HCT116 (cell line): ENCODE measurements at regions not wholly inside any gene's neighbourhood (a gene's known extent, or its start where the extent isn't known, plus 50 kb on each side); places are given as distances from the start of the nearest gene placed in this dataset.

ENCODE experiments used
- ATAC-seq: fragments of 200-7000 bp; cut with Tn5 transposase; 2 replicates; pipeline ENCODE4 v1.9.1; 2020; ENCODE audit warnings: mild to moderate bottlenecking, moderate library complexity
- BruUV-seq: library from RNA; stranded (reverse); fragments of 400-500 nt; replicated peaks from 2 replicates; lab custom pipeline; 2021; lab: Mats Ljungman, UMichigan
- CTCF ChIA-PET: fragments of 300-600 bp; sonication (Branson Sonifier 250); formaldehyde crosslinking; loops from one replicate; lab custom pipeline; 2021; ENCODE audit warnings: antibody characterized with exemption; lab: Charles Lee
- POLR2A ChIA-PET: fragments of 300-600, 350-600 bp; sonication (Branson Sonifier 250); formaldehyde crosslinking; loops from one replicate; lab custom pipeline; 2021; ENCODE audit warnings: antibody characterized with exemption; lab: Charles Lee
- RAD21 ChIA-PET, 2 experiments: fragments of 300-600 bp; sonication (Branson Sonifier 250); formaldehyde crosslinking; loops; one replicate each; lab custom pipeline; 2023; ENCODE audit warnings: low total read pairs in 2 of 2; ENCODE audit not compliant: uncharacterized antibody in 2 of 2, unreplicated experiment in 2 of 2, low non-redundant PET in 1 of 2; lab: Charles Lee
- DNase-seq: peaks from one replicate; pipeline ENCODE4 v3.0.0-alpha.2; 2010; ENCODE audit warnings: low read depth, low spot score
- H2AFZ ChIP-seq: fragments of 200-600 bp; shearing (Covaris generic), sonication (generic); 2 replicates; pipeline ENCODE4 v1.6.1; 2017; ENCODE audit warnings: low read depth, mixed run types, mixed read lengths, antibody characterized with exemption, low read length; ENCODE audit not compliant: poor library complexity, severe bottlenecking
- H3K27ac ChIP-seq: 2 replicates; pipeline ENCODE4 v1.5.1; 2012; ENCODE audit warnings: low read depth, low read length
- H3K27me3 ChIP-seq: fragments of 200-600 bp; sonication (generic); 2 replicates; pipeline ENCODE4 v1.6.1; 2016; ENCODE audit warnings: mixed run types, low read length, mixed read lengths; ENCODE audit not compliant: insufficient read depth
- H3K36me3 ChIP-seq, 2 experiments: fragments of 200-500 bp in 1 of 2; fragments of 200-600 bp in 1 of 2; sonication (Bioruptor generic) in 1 of 2; sonication (generic) in 1 of 2; 2 replicates each; pipeline versions ENCODE4 v1.5.1 to v1.6.1; 2014 to 2016; ENCODE audit warnings: low read length in 2 of 2, inconsistent platforms in 1 of 2, mixed read lengths in 1 of 2, mixed run types in 1 of 2; ENCODE audit not compliant: insufficient read depth in 2 of 2, control insufficient read depth in 1 of 2
- H3K4me1 ChIP-seq, 2 experiments: fragments of 200-600 bp in 1 of 2; sonication (generic) in 1 of 2; 2 replicates each; pipeline versions ENCODE4 v1.5.1 to v1.6.1; 2012 to 2017; ENCODE audit warnings: low read length in 2 of 2, inconsistent platforms in 1 of 2, mild to moderate bottlenecking in 1 of 2, mixed read lengths in 1 of 2, mixed run types in 1 of 2, moderate library complexity in 1 of 2; ENCODE audit not compliant: insufficient read depth in 2 of 2, control insufficient read depth in 1 of 2
- H3K4me2 ChIP-seq: fragments of 200-600 bp; sonication (generic); 2 replicates; pipeline ENCODE4 v1.6.1; 2017; ENCODE audit warnings: mixed run types, low read length, mixed read lengths
- H3K4me3 ChIP-seq, 2 experiments: fragments of 200-600 bp in 1 of 2; sonication (generic) in 1 of 2; replicated peaks in 1 of 2; 2 replicates each; pipeline ENCODE4 v1.5.1; 2011 to 2016; ENCODE audit warnings: low read length in 2 of 2, control low read depth in 1 of 2, low read depth in 1 of 2, mild to moderate bottlenecking in 1 of 2, mixed read lengths in 1 of 2, mixed run types in 1 of 2
- H3K79me2 ChIP-seq: fragments of 200-600 bp; sonication (generic); 2 replicates; pipeline ENCODE4 v1.6.1; 2017; ENCODE audit warnings: mild to moderate bottlenecking, mixed run types, low read length, moderate library complexity, mixed read lengths; ENCODE audit not compliant: insufficient read depth
- H3K9ac ChIP-seq: fragments of 200-600 bp; sonication (generic); 2 replicates; pipeline ENCODE4 v1.6.1; 2016; ENCODE audit warnings: low read length, mixed read lengths
- H3K9me2 ChIP-seq: fragments of 200-600 bp; sonication (generic), shearing (Covaris generic); 2 replicates; pipeline ENCODE4 v1.6.1; 2017; ENCODE audit warnings: mixed run types, mild to moderate bottlenecking, moderate library complexity; ENCODE audit not compliant: insufficient read depth
- H3K9me3 ChIP-seq, 2 experiments: fragments of 200-500 bp in 1 of 2; fragments of 200-600 bp in 1 of 2; sonication (Bioruptor generic) in 1 of 2; sonication (generic) in 1 of 2; 2 replicates each; pipeline ENCODE4 v1.6.1; 2014 to 2017; ENCODE audit warnings: low read length in 2 of 2, mixed read lengths in 2 of 2, inconsistent platforms in 1 of 2, low read depth in 1 of 2, mild to moderate bottlenecking in 1 of 2, mixed run types in 1 of 2, moderate library complexity in 1 of 2; ENCODE audit not compliant: control insufficient read depth in 1 of 2, insufficient read depth in 1 of 2
- H4K20me1 ChIP-seq: fragments of 200-600 bp; sonication (generic), shearing (Covaris generic); 2 replicates; pipeline ENCODE4 v1.6.1; 2017; ENCODE audit warnings: mixed run types, mild to moderate bottlenecking, moderate library complexity; ENCODE audit not compliant: insufficient read depth
- CBX3 ChIP-seq: IDR thresholded peaks from 2 replicates; pipeline ENCODE4 v1.6.1; 2012; ENCODE audit warnings: low read depth
- EGR1 ChIP-seq: IDR thresholded peaks from 2 replicates; pipeline ENCODE4 v1.6.1; 2012; ENCODE audit warnings: low read depth
- EZH2 ChIP-seq: fragments of 200-600 bp; sonication (generic); IDR thresholded peaks from 2 replicates; pipeline ENCODE4 v1.6.1; 2017; ENCODE audit warnings: antibody characterized with exemption, mixed run types
- POLR2AphosphoS5 ChIP-seq: IDR thresholded peaks from 2 replicates; pipeline ENCODE4 v1.6.1; 2011; ENCODE audit warnings: mild to moderate bottlenecking, low read depth, low read length, moderate library complexity
- RAD21 ChIP-seq: IDR thresholded peaks from 2 replicates; pipeline ENCODE4 v1.6.1; 2012; ENCODE audit warnings: low read depth, mild to moderate bottlenecking
- SIN3A ChIP-seq: IDR thresholded peaks from 2 replicates; pipeline ENCODE4 v1.6.1; 2012; ENCODE audit warnings: low read depth
- SRF ChIP-seq: IDR thresholded peaks from 2 replicates; pipeline ENCODE4 v1.6.1; 2012; ENCODE audit warnings: low read depth
- TCF7L2 ChIP-seq: IDR thresholded peaks from 2 replicates; pipeline ENCODE4 v1.7.0; 2011; ENCODE audit warnings: borderline replicate concordance, inconsistent platforms; ENCODE audit not compliant: insufficient read depth, insufficient read length; ENCODE audit errors: extremely low read depth
- ZFX ChIP-seq: fragments of 450-650 bp; IDR thresholded peaks from 2 replicates; pipeline ENCODE4 v1.6.1; 2017
- ZNF274 ChIP-seq: fragments of 200-500 bp; sonication (Bioruptor generic); IDR thresholded peaks from 2 replicates; pipeline ENCODE4 v1.6.1; 2014; ENCODE audit warnings: mild to moderate bottlenecking, low read depth, low read length, inconsistent platforms
- intact Hi-C: fragments of 100-400 bp; cut with micrococcal nuclease; formaldehyde crosslinking; loops from 2 replicates; pipeline ENCODE4 v1.10.0; 2022
- TF ChIP-seq, protein P1 (sequence below), 3 experiments: fragments of 200-600 bp in 1 of 3; sonication (generic) in 1 of 3; IDR thresholded peaks in 2 of 3; conservative IDR thresholded peaks in 1 of 3; 2 replicates each; pipeline ENCODE4 v1.5.1; 2012 to 2017; ENCODE audit warnings: low read depth in 2 of 3, low read length in 2 of 3, antibody characterized with exemption in 1 of 3, borderline replicate concordance in 1 of 3, control low read depth in 1 of 3, mild to moderate bottlenecking in 1 of 3, mixed read lengths in 1 of 3, mixed run types in 1 of 3, moderate library complexity in 1 of 3; ENCODE audit not compliant: insufficient read depth in 1 of 3
- TF ChIP-seq, protein P2 (sequence below): IDR thresholded peaks from 2 replicates; pipeline ENCODE4 v1.6.1; 2012
- TF ChIP-seq, protein P3 (sequence below): IDR thresholded peaks from 2 replicates; pipeline ENCODE4 v1.6.1; 2012; ENCODE audit warnings: low read depth

- no peak for TF ChIP-seq ZFX
- TF ChIP-seq, protein P1, sequence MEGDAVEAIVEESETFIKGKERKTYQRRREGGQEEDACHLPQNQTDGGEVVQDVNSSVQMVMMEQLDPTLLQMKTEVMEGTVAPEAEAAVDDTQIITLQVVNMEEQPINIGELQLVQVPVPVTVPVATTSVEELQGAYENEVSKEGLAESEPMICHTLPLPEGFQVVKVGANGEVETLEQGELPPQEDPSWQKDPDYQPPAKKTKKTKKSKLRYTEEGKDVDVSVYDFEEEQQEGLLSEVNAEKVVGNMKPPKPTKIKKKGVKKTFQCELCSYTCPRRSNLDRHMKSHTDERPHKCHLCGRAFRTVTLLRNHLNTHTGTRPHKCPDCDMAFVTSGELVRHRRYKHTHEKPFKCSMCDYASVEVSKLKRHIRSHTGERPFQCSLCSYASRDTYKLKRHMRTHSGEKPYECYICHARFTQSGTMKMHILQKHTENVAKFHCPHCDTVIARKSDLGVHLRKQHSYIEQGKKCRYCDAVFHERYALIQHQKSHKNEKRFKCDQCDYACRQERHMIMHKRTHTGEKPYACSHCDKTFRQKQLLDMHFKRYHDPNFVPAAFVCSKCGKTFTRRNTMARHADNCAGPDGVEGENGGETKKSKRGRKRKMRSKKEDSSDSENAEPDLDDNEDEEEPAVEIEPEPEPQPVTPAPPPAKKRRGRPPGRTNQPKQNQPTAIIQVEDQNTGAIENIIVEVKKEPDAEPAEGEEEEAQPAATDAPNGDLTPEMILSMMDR (IDR thresholded peaks at IDR 0.05 in 2 of 3, conservative IDR thresholded peaks at IDR 0.05 in 1 of 3; ENCODE audit: borderline replicate concordance in 1 of 3, insufficient read depth in 1 of 3, low read depth in 2 of 3, low read length in 2 of 3) = peak in 2 of 3 experiments; percentile 21 to 30; a peak in 2 of 6 replicates
- no peak overlapping the region for H2AFZ ChIP-seq
- ATAC-seq (peak; percentile 49; the same call in 1 of the 2 replicates), DNase-seq (no peak)
- no peak overlapping the region for H3K4me2 ChIP-seq
- no peaks in the 10 kb centered on the region for H3K4me1 ChIP-seq
- H3K79me2 ChIP-seq = no peaks in the 10 kb centered on the region
- H4K20me1 ChIP-seq = no peaks in the 10 kb centered on the region
- CTCF ChIA-PET = no interaction called here
- peaks cover 8% of the 10 kb centered on the region; the same call in 1 of the 2 replicates for H3K27me3 ChIP-seq
- BruUV-seq = no TSS peak
- no peaks in the 10 kb centered on the region for H3K36me3 ChIP-seq
- H3K9me3 ChIP-seq = no peaks in the 10 kb centered on the region
- intact Hi-C loops = no loop called here
- H3K4me3 ChIP-seq = no peak overlapping the region
- RAD21 ChIA-PET = no interaction called here
- POLR2A ChIA-PET = no interaction called here
- peaks cover 3% of the 10 kb centered on the region; the same call in 1 of the 2 replicates for H3K9me2 ChIP-seq
- no peak overlapping the region for H3K27ac ChIP-seq
- no peak overlapping the region for H3K9ac ChIP-seq
Observed at GRCh38 chr5:167964529-167964928, 326.9 kb upstream of the WWC1 start.

GRCh38 chr5:167965710-167966109 is 325.7 kb upstream of the WWC1 start:
- BruUV-seq = no TSS peak
- RAD21 ChIA-PET = no interaction called here
- Histone ChIP-seq H3K4me1 (no peaks in the 10 kb centered on the region), H3K9me3 (no peaks in the 10 kb centered on the region), H2AFZ (no peak overlapping the region), H3K4me2 (no peak overlapping the region), H3K9ac (no peak overlapping the region), H3K36me3 (no peaks in the 10 kb centered on the region), H4K20me1 (no peaks in the 10 kb centered on the region), H3K9me2 (peaks cover 3% of the 10 kb centered on the region; the same call in 1 of the 2 replicates), H3K27me3 (peaks cover 12% of the 10 kb centered on the region; the same call in 1 of the 2 replicates), H3K27ac (no peak overlapping the region), H3K4me3 (no peak overlapping the region), H3K79me2 (no peaks in the 10 kb centered on the region)
- POLR2A ChIA-PET = no interaction called here
- ATAC-seq = no peak
- TF ChIP-seq, protein P2, sequence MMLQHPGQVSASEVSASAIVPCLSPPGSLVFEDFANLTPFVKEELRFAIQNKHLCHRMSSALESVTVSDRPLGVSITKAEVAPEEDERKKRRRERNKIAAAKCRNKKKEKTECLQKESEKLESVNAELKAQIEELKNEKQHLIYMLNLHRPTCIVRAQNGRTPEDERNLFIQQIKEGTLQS = no peak
- TF ChIP-seq CBX3 (no peak), RAD21 (no peak), ZFX (no peak), TCF7L2 (no peak), POLR2AphosphoS5 (no peak), SRF (no peak), SIN3A (no peak), EGR1 (no peak), EZH2 (no peak), ZNF274 (no peak)
- TF ChIP-seq, protein P3, sequence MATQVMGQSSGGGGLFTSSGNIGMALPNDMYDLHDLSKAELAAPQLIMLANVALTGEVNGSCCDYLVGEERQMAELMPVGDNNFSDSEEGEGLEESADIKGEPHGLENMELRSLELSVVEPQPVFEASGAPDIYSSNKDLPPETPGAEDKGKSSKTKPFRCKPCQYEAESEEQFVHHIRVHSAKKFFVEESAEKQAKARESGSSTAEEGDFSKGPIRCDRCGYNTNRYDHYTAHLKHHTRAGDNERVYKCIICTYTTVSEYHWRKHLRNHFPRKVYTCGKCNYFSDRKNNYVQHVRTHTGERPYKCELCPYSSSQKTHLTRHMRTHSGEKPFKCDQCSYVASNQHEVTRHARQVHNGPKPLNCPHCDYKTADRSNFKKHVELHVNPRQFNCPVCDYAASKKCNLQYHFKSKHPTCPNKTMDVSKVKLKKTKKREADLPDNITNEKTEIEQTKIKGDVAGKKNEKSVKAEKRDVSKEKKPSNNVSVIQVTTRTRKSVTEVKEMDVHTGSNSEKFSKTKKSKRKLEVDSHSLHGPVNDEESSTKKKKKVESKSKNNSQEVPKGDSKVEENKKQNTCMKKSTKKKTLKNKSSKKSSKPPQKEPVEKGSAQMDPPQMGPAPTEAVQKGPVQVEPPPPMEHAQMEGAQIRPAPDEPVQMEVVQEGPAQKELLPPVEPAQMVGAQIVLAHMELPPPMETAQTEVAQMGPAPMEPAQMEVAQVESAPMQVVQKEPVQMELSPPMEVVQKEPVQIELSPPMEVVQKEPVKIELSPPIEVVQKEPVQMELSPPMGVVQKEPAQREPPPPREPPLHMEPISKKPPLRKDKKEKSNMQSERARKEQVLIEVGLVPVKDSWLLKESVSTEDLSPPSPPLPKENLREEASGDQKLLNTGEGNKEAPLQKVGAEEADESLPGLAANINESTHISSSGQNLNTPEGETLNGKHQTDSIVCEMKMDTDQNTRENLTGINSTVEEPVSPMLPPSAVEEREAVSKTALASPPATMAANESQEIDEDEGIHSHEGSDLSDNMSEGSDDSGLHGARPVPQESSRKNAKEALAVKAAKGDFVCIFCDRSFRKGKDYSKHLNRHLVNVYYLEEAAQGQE = no peak
- intact Hi-C loops = no loop called here
- no peak for DNase-seq
- CTCF ChIA-PET = no interaction called here
